ENCODE measurements at regions not wholly inside any gene's neighbourhood (a gene's known extent, or its start where the extent isn't known, plus 50 kb on each side); places are given as distances from the start of the nearest gene placed in this dataset.

GRCh38 chr5:89827960-89828359 is 581.6 kb downstream of the CETN3 start:
- TF ChIP-seq POLR2AphosphoS5 (IDR thresholded peaks at IDR 0.05; ENCODE audit: insufficient read depth, low read depth, low read length), result no peak
- no peak for TF ChIP-seq CTCF (IDR thresholded peaks at IDR 0.05; ENCODE audit: extremely low read depth in 1 of 2, insufficient read depth in 1 of 2, low read depth in 1 of 2, low read length in 2 of 2)
- TF ChIP-seq FOS (IDR thresholded peaks at IDR 0.05; ENCODE audit: borderline replicate concordance, insufficient read depth, low read length), result no peak
- TF ChIP-seq, protein P1, sequence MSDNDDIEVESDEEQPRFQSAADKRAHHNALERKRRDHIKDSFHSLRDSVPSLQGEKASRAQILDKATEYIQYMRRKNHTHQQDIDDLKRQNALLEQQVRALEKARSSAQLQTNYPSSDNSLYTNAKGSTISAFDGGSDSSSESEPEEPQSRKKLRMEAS (IDR thresholded peaks at IDR 0.05; ENCODE audit: insufficient read depth, insufficient read length), result no peak
- TF ChIP-seq JUN (IDR thresholded peaks at IDR 0.05; ENCODE audit: borderline replicate concordance, insufficient read depth, insufficient read length, low read depth), result no peak
- TF ChIP-seq MYC (IDR thresholded peaks at IDR 0.05; ENCODE audit: low read depth, low read length), result no peak
- TF ChIP-seq EZH2 (IDR thresholded peaks at IDR 0.05; ENCODE audit: borderline replicate concordance, low read depth, low read length, severe bottlenecking), result no peak
- ChIA-PET POLR2A (no interaction called here), CTCF (interaction anchor here (0.8 kb wide), 1 partner anchor 10 kb away, joined by 4 read pairs; no protein-coding TSS in a partner anchor)
- FAIRE-seq (no peak), DNase-seq (ENCODE audit: low read depth, low spot score) (no peak)
- H4K20me1 ChIP-seq (replicated peaks; ENCODE audit: control insufficient read depth, extremely low read depth, insufficient read depth, low read length), result no peaks in the 10 kb centered on the region
- intact Hi-C loops (cut with micrococcal nuclease), result no loop called here
- H3K36me3 ChIP-seq (ENCODE audit: control insufficient read depth in 2 of 2, extremely low read depth in 1 of 2, insufficient read depth in 2 of 2, low read length in 2 of 2), result no peaks in the 10 kb centered on the region
- H3K9ac ChIP-seq (replicated peaks; ENCODE audit: extremely low read depth, insufficient read depth, low read length), result no peak overlapping the region
- no peaks in the 10 kb centered on the region for H3K4me1 ChIP-seq (ENCODE audit: control insufficient read depth, extremely low read depth, insufficient read depth, low read length)
- H3K27me3 ChIP-seq (ENCODE audit: control insufficient read depth in 2 of 2, insufficient read depth in 2 of 2, low read length in 2 of 2), result no peaks in the 10 kb centered on the region
- H3K9me1 ChIP-seq (replicated peaks; ENCODE audit: control insufficient read depth, extremely low read depth, insufficient read depth, low read length), result no peaks in the 10 kb centered on the region
- no peak overlapping the region for H2AFZ ChIP-seq (ENCODE audit: low read depth, low read length)
- H3K79me2 ChIP-seq (ENCODE audit: control insufficient read depth, insufficient read depth, low read length), result no peaks in the 10 kb centered on the region
- no TSS peak for BruUV-seq (replicated peaks)
- dilution Hi-C loops (cut with MboI; ENCODE audit: extremely low pct_ligation_motif_present, low sequenced_read_pairs), result no loop called here
- no peak overlapping the region for H3K27ac ChIP-seq (ENCODE audit: insufficient read depth, low read depth, low read length)
- H3K9me3 ChIP-seq (replicated peaks; ENCODE audit: control insufficient read depth, insufficient read depth, low read length), result no peaks in the 10 kb centered on the region
- no peak overlapping the region for H3K4me2 ChIP-seq (ENCODE audit: insufficient read depth, low read length)
- no peak overlapping the region for H3K4me3 ChIP-seq (replicated peaks in 1 of 3; ENCODE audit: insufficient read depth in 1 of 3, low read depth in 1 of 3, low read length in 3 of 3)

All from endothelial cell of umbilical vein (primary cell).